ENCODE measurements at regions not wholly inside any gene's neighbourhood (a gene's known extent, or its start where the extent isn't known, plus 50 kb on each side); places are given as distances from the start of the nearest gene placed in this dataset.

DNA sequence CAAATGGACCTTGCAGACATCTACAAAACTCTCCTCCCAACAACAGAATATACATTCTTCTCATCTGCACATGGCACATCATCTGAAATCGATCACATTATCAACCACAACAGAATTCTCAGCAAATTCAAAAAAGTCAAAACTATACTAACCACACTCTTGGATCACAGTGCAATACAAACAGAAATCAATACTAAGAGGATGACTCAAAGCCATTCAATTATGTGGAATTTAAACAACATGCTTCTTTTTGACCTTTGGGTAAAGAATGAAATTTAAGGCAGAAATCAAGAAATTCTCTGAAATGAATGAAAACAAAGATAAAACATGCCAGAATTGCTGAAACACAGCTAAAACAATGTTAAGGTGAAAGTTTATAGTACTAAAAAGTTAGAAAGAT is 358.1 kb downstream of the NSUN3 start:
- TF ChIP-seq, protein P1, sequence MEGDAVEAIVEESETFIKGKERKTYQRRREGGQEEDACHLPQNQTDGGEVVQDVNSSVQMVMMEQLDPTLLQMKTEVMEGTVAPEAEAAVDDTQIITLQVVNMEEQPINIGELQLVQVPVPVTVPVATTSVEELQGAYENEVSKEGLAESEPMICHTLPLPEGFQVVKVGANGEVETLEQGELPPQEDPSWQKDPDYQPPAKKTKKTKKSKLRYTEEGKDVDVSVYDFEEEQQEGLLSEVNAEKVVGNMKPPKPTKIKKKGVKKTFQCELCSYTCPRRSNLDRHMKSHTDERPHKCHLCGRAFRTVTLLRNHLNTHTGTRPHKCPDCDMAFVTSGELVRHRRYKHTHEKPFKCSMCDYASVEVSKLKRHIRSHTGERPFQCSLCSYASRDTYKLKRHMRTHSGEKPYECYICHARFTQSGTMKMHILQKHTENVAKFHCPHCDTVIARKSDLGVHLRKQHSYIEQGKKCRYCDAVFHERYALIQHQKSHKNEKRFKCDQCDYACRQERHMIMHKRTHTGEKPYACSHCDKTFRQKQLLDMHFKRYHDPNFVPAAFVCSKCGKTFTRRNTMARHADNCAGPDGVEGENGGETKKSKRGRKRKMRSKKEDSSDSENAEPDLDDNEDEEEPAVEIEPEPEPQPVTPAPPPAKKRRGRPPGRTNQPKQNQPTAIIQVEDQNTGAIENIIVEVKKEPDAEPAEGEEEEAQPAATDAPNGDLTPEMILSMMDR (IDR thresholded peaks at IDR 0.05) = no peak
- no peak for TF ChIP-seq POLR2A (IDR thresholded peaks at IDR 0.05)
